VCaP (cell line): ENCODE measurements at regions not wholly inside any gene's neighbourhood (a gene's known extent, or its start where the extent isn't known, plus 50 kb on each side); places are given as distances from the start of the nearest gene placed in this dataset.
"Not testable (repeated sequence)": the region's sequence is repeated elsewhere in the genome, so short reads cannot be mapped to it uniquely, and the experiment has no call there.

ENCODE experiments used
- H3K27ac ChIP-seq: fragments of 450-650 bp; 2 replicates; pipeline ENCODE4 v1.5.1; 2017
- TF ChIP-seq, protein P1 (sequence below): fragments of 450-650 bp; conservative IDR thresholded peaks from 2 replicates; pipeline ENCODE4 v1.5.1; 2017; ENCODE audit warnings: mild to moderate bottlenecking, moderate library complexity

DNA sequence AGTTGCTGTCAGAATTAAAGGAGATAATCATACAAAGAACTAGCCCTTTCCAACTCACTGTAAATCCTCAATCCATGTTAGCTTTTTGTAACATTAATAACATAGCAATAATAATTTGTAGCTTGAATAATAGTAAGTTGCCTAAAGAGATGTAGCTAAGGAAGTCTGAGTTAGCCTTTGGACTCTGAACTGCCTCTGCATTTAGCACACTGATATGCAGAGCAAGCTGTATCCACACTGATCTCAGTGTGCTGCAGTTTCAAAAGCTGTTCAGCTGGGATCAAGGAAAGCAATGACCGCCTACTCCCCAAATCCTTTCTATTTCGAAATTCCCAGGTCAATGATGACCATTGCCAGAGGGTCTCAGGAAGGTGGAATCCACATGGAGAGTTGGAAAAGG lies 99.3 kb upstream of the IFNG-AS1 start:
- H3K27ac ChIP-seq: no peak overlapping the region
- TF ChIP-seq, protein P1, sequence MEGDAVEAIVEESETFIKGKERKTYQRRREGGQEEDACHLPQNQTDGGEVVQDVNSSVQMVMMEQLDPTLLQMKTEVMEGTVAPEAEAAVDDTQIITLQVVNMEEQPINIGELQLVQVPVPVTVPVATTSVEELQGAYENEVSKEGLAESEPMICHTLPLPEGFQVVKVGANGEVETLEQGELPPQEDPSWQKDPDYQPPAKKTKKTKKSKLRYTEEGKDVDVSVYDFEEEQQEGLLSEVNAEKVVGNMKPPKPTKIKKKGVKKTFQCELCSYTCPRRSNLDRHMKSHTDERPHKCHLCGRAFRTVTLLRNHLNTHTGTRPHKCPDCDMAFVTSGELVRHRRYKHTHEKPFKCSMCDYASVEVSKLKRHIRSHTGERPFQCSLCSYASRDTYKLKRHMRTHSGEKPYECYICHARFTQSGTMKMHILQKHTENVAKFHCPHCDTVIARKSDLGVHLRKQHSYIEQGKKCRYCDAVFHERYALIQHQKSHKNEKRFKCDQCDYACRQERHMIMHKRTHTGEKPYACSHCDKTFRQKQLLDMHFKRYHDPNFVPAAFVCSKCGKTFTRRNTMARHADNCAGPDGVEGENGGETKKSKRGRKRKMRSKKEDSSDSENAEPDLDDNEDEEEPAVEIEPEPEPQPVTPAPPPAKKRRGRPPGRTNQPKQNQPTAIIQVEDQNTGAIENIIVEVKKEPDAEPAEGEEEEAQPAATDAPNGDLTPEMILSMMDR: no peak

DNA sequence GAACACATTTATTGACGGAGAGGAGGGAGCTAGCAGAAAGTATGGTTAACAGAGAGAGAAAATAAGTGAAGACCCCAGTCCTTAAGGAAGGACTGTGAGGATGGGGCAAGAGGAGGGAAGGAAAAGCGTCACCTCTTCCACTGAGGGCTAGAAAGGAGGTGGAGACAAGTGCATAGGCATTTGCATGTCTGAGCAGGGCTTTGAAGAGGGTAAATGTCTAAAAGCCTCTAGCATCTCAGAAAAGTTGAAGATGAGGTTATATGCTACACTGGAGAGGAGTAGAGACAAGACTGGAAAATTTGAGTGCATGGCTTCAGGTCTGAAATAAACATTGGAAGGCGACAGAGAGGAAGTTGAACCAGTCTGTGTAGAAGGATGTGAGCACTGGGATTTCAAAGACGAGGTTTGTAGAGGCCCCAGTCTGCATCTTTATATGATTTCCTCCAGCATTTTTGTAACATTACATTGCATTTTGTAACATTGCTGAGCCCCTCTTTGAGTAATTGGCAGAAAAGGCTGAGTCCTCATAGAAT lies 98.5 kb upstream of the IFNG-AS1 start:
- no peak overlapping the region for H3K27ac ChIP-seq
- TF ChIP-seq, protein P1: no peak

DNA sequence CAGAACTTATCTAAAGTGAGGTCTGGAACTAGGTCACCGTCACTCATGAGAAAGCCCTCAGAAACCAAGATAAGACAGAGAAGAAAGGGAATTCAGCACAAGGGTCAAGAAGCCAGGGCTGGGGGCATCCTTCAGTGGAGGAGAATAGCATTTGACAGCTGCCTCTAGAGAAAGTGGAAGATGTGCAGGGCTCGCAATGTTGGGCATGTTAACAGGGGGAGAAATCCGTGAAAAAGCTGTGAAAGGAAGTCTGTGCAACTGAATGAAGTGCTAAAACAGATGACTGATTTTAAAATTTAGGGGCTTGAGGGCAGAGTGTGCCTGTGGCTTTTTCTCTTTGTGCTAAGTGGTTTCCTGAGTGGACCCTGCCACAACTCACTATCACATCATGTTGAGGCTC lies 97.7 kb upstream of the IFNG-AS1 start:
- H3K27ac ChIP-seq: no peak overlapping the region
- TF ChIP-seq, protein P1: no peak

DNA sequence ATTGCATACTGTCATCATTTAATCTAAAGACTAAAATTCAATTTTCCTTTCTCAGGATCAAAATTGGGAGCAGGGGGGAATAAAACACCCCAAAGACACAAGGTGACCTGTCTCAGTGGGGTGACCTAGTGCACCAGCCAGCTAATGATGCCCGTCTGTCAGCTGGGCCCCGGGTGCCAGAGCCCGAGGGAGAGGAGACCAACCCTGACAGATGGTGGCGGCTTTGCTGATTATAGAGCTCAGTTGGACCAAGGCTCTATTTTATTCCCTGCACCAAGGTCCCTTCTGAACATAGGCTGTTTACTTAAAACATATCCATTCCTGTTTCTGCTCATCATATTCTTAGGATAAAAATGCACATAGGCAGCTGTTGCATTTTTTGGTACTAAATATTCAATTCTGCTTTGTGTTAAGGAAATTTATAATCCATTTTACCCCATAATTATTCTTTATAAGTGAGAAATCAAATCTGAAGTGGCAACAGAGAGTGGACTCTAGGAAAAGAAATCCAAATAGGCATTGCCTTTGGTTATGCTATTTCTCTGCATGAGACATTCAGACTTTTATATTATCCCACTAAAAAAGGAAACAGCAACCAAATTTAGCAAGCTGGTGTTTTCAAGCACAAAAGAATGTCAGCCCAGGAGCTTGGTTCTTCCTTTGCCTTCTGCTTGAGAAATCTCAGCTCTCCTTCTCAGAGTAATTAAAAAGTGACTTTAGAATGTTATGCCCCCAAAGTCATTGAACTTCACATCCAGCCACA lies 96.8 kb upstream of the IFNG-AS1 start:
- TF ChIP-seq, protein P1: no peak
- H3K27ac ChIP-seq: no peak overlapping the region

DNA sequence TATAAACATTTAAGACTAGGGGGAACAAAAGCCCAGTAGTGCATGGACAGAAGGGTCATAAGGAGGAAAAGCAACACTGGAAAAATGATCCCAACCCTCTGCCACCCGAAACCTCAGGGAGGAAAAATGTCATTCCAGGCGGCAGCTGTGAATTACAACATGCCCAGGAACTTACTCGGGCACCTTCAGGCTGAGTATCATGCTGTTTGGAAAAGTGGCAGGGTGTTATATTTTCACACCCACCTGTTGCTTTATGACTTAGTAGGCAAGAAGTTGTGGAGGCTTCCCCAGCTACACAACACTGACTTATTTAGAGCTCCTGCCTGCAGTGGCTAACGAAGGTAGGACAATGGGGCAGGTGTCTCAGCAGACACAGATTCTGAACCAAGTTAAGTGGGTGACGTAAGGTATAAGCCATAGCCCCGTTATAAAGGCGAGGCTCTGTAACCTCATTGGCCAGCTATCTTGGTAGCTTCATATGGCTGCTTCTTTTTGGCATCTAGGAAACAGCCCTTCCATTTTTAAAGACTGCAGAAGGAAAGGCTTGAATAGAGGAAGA lies 96.1 kb upstream of the IFNG-AS1 start:
- H3K27ac ChIP-seq: no peak overlapping the region
- TF ChIP-seq, protein P1: no peak

DNA sequence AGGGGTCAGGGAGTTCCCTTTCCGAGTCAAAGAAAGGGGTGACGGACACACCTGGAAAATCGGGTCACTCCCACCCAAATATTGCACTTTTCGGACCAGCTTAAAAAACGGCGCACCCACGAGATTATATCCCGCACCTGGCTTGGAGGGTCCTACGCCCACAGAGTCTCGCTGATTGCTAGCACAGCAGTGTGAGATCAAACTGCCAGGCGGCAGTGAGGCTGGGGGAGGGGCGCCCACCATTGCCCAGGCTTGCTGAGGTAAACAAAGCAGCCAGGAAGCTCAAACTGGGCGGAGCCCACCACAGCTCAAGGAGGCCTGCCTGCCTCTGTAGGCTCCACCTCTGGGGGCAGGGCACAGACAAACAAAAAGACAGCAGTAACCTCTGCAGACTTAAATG lies 88.8 kb upstream of the IFNG-AS1 start:
- H3K27ac ChIP-seq: not testable (repeated sequence)

DNA sequence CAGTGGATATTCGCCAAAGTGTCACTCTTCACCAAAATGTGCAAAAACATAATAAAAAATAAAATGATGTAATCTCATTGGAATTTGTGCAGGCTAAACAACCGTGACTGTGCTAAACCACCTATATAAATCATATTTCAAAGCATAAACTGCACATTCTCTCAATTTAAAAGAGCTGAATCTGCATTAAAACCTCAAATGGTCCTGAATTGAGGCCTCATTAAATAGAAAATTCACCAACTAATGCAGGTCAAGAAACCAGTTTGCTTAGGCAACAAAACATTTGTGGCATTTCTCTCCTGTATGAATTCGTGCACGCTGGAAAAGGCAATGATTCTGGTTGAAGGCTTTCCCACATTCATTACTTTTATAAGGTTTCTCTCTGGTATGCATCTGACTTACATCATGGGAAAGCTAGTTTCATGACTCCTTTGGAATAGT lies 80.1 kb upstream of the IFNG-AS1 start:
- H3K27ac ChIP-seq: no peak overlapping the region
- TF ChIP-seq, protein P1: no peak

DNA sequence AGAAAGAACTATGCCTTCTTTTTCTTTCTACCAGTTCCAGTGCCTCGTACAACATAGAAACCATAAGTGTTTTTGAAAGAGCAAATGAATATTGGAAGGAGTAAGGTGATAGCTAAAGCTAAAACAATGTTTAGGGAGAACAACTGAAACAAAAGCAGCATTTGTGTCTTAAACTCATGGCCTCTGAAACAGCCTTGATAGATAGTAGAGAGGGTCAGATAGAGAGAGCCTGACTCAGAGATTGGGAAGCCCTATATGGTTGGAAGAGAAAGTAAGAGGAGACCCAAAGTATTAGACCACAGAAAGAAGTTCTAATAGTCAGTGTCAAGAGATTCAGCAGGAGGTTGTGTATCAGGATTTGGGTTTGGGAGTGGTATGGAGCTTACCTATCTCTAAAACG lies 79.6 kb upstream of the IFNG-AS1 start:
- TF ChIP-seq, protein P1: no peak
- no peak overlapping the region for H3K27ac ChIP-seq
